Effector memory CD4-positive, alpha-beta T cell (primary cell): ENCODE measurements at regions not wholly inside any gene's neighbourhood (a gene's known extent, or its start where the extent isn't known, plus 50 kb on each side); places are given as distances from the start of the nearest gene placed in this dataset.

ENCODE experiments used
- DNase-seq, 3 donors: peaks; one replicate each; pipeline ENCODE4 v3.0.0-alpha.2; 2020
- H3K27ac ChIP-seq: 2 replicates; pipeline ENCODE4 v1.7.0; 2013; ENCODE audit warnings: mild to moderate bottlenecking, low read length, moderate library complexity; ENCODE audit not compliant: insufficient read depth, poor library complexity, severe bottlenecking
- H3K27me3 ChIP-seq: replicated peaks from 2 replicates; pipeline ENCODE4 v1.7.0; 2013; ENCODE audit warnings: mild to moderate bottlenecking, low read length; ENCODE audit not compliant: insufficient read depth, control insufficient read depth, poor library complexity, severe bottlenecking
- H3K36me3 ChIP-seq: 2 replicates; pipeline ENCODE4 v1.7.0; 2013; ENCODE audit warnings: mild to moderate bottlenecking, low read length, moderate library complexity; ENCODE audit not compliant: control insufficient read depth, insufficient read depth
- H3K4me1 ChIP-seq: 2 replicates; pipeline ENCODE4 v1.7.0; 2013; ENCODE audit warnings: low read length, mild to moderate bottlenecking; ENCODE audit not compliant: control insufficient read depth, insufficient read depth, poor library complexity, severe bottlenecking
- H3K4me3 ChIP-seq: 2 replicates; pipeline ENCODE4 v1.7.0; 2013; ENCODE audit warnings: low read length, low read depth, mild to moderate bottlenecking; ENCODE audit not compliant: insufficient read depth, poor library complexity, severe bottlenecking
- H3K9me3 ChIP-seq: 2 replicates; pipeline ENCODE4 v1.7.0; 2013; ENCODE audit warnings: mild to moderate bottlenecking, low read length, moderate library complexity; ENCODE audit not compliant: control insufficient read depth

DNA sequence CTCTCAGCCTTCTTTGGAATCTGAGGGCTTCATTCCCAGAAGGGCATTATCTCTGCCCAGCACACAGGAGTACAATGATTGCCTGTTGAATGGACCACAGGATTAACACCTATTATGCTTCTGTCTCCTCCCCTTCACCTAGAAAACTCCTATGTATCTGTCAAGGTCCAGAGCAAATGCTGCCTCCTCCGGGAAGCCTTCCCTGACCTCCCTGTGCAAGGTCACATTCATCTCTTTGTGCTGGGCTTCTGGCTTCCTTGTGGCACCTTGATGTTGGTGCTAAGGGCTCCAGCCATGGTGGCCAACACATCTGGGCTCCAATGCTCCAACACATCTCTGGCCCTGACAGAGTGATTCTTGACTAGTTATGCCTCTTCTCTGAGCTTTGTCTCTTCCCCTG, 49.9 kb upstream of the ATP2B2 start:
- Histone ChIP-seq H3K36me3 (no peaks in the 10 kb centered on the region), H3K4me3 (no peak overlapping the region), H3K4me1 (peaks cover 20% of the 10 kb centered on the region), H3K27ac (no peak overlapping the region), H3K27me3 (no peaks in the 10 kb centered on the region), H3K9me3 (no peaks in the 10 kb centered on the region)
- DNase-seq, result no peak

DNA sequence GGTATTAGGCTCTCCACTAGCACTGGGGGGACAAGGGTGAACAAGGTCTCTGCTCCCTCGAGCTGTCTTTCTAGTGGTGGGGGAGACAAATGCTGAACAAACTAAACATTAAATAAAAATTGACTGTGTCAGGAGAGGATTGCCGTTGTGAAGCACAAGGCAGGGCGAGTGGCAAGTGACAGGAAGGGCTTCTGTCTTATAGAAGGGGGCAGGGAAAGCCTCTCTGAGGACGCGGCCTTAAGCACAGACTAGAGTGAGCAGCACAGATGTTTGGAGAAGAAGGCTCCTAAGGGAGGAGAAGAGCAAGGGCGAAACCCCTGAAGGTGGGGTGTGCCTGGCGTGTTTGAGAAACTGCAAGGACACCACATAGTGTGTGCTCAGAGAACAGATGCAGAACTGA, 50.9 kb upstream of the ATP2B2 start:
- Histone ChIP-seq H3K4me3 (no peak overlapping the region), H3K27ac (no peak overlapping the region), H3K27me3 (no peaks in the 10 kb centered on the region), H3K9me3 (no peaks in the 10 kb centered on the region), H3K36me3 (no peaks in the 10 kb centered on the region), H3K4me1 (peaks cover 17% of the 10 kb centered on the region)
- DNase-seq, result no peak

GRCh38 chr3:10557250-10557649, 51.9 kb upstream of the ATP2B2 start:
- no peak overlapping the region for H3K4me3 ChIP-seq
- H3K27me3 ChIP-seq, result no peaks in the 10 kb centered on the region
- no peaks in the 10 kb centered on the region for H3K36me3 ChIP-seq
- no peaks in the 10 kb centered on the region for H3K9me3 ChIP-seq
- H3K4me1 ChIP-seq, result peaks cover 10% of the 10 kb centered on the region
- no peak for DNase-seq
- H3K27ac ChIP-seq, result no peak overlapping the region

GRCh38 chr3:10557781-10558373, 52.5 kb upstream of the ATP2B2 start:
- no peak for DNase-seq
- Histone ChIP-seq H3K27ac (no peak overlapping the region), H3K36me3 (no peaks in the 10 kb centered on the region), H3K9me3 (no peaks in the 10 kb centered on the region), H3K4me3 (no peak overlapping the region), H3K27me3 (no peaks in the 10 kb centered on the region), H3K4me1 (peaks cover 3% of the 10 kb centered on the region)

- Histone ChIP-seq H3K4me3 (no peak overlapping the region), H3K36me3 (no peaks in the 10 kb centered on the region), H3K4me1 (no peaks in the 10 kb centered on the region), H3K9me3 (no peaks in the 10 kb centered on the region), H3K27me3 (no peaks in the 10 kb centered on the region), H3K27ac (no peak overlapping the region)
- DNase-seq, result no peak
Measured at GRCh38 chr3:10558736-10559135, 53.4 kb upstream of the ATP2B2 start.

DNA sequence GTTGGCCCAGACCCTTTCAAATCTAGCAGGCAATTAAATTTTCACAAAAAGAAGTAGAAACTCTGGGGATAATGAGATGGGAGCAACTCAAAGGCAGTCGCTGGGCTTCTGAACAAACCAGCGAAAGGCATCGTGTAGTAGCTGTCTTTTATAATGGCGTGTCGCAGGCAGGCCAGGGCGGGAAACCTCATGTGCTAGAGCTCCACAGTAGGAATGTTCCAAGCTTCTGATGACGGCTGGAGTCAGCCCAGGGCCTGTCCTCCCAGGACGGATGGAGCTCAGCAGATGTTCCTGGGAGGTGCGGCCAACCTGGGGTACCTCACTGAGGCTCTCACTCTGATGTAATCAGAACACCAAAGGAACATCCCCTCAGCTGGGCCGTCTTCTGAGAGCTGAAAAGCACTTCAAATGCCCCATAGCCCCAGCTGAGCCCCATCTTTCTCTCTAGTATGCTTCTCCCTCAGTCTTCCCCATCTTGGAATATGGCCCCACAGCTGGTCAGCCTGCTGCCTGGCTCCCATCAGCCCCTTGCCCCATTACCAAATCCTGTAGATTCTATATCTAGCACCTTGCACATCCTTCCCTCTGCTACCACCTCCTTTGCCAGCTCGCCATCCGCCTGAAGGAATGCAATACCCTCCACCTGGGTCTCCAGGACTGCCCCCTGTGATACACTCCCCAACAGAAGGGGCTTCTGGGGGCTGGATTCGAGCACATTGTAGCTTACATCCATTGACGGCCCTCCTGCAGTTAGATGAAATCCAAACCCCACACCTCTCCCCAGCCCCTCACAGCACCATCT, 54.9 kb upstream of the ATP2B2 start:
- Histone ChIP-seq H3K9me3 (no peaks in the 10 kb centered on the region), H3K4me1 (no peaks in the 10 kb centered on the region), H3K27me3 (no peaks in the 10 kb centered on the region), H3K36me3 (no peaks in the 10 kb centered on the region), H3K4me3 (no peak overlapping the region), H3K27ac (no peak overlapping the region)
- no peak for DNase-seq

DNA sequence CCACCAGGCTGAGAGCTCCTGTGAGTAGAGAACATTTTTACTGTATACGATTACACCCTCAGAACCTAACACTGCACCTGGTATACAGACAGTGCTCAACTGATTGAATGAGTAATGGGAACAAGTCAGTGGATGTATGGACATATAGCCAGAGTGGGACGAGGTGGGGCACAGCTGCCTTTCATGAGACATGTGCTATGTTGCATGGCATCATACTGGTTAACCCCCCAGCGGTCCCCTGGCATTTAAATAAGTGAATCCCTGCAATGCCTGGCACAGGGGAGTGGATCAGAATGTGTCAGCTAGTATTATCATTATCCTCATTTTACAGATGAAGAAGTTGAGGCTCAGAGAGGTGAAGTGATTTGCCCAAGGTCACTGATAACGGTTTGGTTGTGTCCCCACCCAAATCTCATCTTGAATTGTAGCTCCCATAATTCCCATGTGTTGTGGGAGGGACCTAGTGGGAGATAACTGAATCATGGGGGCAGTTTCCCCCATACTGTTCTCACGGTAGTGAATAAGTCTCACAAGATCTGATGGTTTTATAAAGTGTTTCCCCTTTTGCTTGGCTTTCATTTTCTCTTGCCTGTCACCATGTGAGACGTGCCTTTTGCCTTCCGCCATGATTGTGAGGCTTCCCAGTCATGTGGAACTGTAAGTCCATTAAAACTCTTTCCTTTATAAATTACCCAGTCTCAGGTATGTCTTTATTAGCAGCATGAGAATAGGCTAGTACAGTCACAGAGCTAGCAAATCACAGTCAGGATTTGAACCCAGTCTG, 56.0 kb upstream of the ATP2B2 start:
- no peaks in the 10 kb centered on the region for H3K27me3 ChIP-seq
- H3K4me1 ChIP-seq, result no peaks in the 10 kb centered on the region
- H3K27ac ChIP-seq, result no peak overlapping the region
- H3K4me3 ChIP-seq, result no peak overlapping the region
- H3K9me3 ChIP-seq, result no peaks in the 10 kb centered on the region
- DNase-seq, result no peak
- H3K36me3 ChIP-seq, result no peaks in the 10 kb centered on the region

- DNase-seq, result no peak
- Histone ChIP-seq H3K27me3 (no peaks in the 10 kb centered on the region), H3K27ac (no peak overlapping the region), H3K4me1 (no peaks in the 10 kb centered on the region), H3K4me3 (no peak overlapping the region), H3K36me3 (no peaks in the 10 kb centered on the region), H3K9me3 (no peaks in the 10 kb centered on the region)
Measured at GRCh38 chr3:10561946-10562560, 56.7 kb upstream of the ATP2B2 start.

- H3K9me3 ChIP-seq, result no peaks in the 10 kb centered on the region
- DNase-seq, result no peak
- H3K4me1 ChIP-seq, result no peaks in the 10 kb centered on the region
- no peaks in the 10 kb centered on the region for H3K27me3 ChIP-seq
- no peak overlapping the region for H3K27ac ChIP-seq
- H3K36me3 ChIP-seq, result no peaks in the 10 kb centered on the region
- no peak overlapping the region for H3K4me3 ChIP-seq
Measured at GRCh38 chr3:10563396-10563795, 58.0 kb upstream of the ATP2B2 start.

DNA sequence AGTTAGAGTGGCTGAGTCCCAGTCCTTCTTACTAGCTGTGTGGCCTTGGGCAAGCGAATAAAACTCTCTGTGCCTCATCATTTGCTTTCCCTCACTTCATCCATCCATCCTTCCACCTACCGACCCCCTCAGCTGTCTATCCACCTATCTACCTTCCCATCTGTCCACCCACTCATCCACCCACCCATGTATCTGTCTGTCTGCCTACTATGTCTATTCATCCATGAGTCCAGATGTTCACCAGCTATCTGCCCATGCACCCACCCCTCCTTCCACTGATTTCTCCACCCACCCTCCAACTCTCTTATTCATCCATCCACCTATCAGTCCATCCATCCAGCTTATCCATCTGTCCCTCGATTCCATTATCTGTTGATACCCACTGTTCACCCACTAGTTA, 60.4 kb upstream of the ATP2B2 start:
- Histone ChIP-seq H3K4me1 (no peaks in the 10 kb centered on the region), H3K27ac (no peak overlapping the region), H3K36me3 (no peaks in the 10 kb centered on the region), H3K27me3 (no peaks in the 10 kb centered on the region), H3K9me3 (no peaks in the 10 kb centered on the region), H3K4me3 (no peak overlapping the region)
- DNase-seq, result no peak
